DND-41 (cell line): ENCODE measurements at regions not wholly inside any gene's neighbourhood (a gene's known extent, or its start where the extent isn't known, plus 50 kb on each side); places are given as distances from the start of the nearest gene placed in this dataset.

ENCODE experiments used
- ATAC-seq: fragments of 200-7000 bp; cut with Tn5 transposase; 3 replicates; pipeline ENCODE4 v1.9.1; 2021; ENCODE audit warnings: low read depth; ENCODE audit not compliant: insufficient read depth
- DNase-seq: peaks from one replicate; pipeline ENCODE4 v3.0.0-alpha.2; 2020
- H2AFZ ChIP-seq: 2 replicates; pipeline ENCODE4 v1.6.0; 2012; ENCODE audit warnings: low read depth, low read length
- H3K27ac ChIP-seq: 2 replicates; pipeline ENCODE4 v1.5.1; 2012; ENCODE audit warnings: low read length, inconsistent platforms
- H3K27me3 ChIP-seq: fragments of 200-600 bp; sonication (generic); 2 replicates; pipeline ENCODE4 v1.6.0; 2012; ENCODE audit warnings: low read length, mild to moderate bottlenecking, inconsistent platforms; ENCODE audit not compliant: insufficient read depth, poor library complexity
- H3K36me3 ChIP-seq: 2 replicates; pipeline ENCODE4 v1.5.1; 2012; ENCODE audit warnings: low read length, inconsistent platforms; ENCODE audit not compliant: insufficient read depth
- H3K4me1 ChIP-seq: 2 replicates; pipeline ENCODE4 v1.5.1; 2012; ENCODE audit warnings: mild to moderate bottlenecking, low read length; ENCODE audit not compliant: insufficient read depth
- H3K4me2 ChIP-seq: 2 replicates; pipeline ENCODE4 v1.6.0; 2012; ENCODE audit warnings: mild to moderate bottlenecking, moderate library complexity, low read length, inconsistent platforms; ENCODE audit not compliant: insufficient read depth
- H3K4me3 ChIP-seq, 2 experiments: fragments of 200-600 bp in 1 of 2; shearing (Covaris generic) in 1 of 2; 2 replicates each; pipeline ENCODE4 v1.5.1; 2012 to 2016; ENCODE audit warnings: inconsistent platforms in 2 of 2, low read length in 2 of 2, mild to moderate bottlenecking in 2 of 2, low read depth in 1 of 2, moderate library complexity in 1 of 2
- H3K79me2 ChIP-seq: 2 replicates; pipeline ENCODE4 v1.6.0; 2012; ENCODE audit warnings: low read length, inconsistent platforms; ENCODE audit not compliant: insufficient read depth
- H3K9ac ChIP-seq: 2 replicates; pipeline ENCODE4 v1.6.0; 2012; ENCODE audit warnings: low read depth, mild to moderate bottlenecking, inconsistent platforms, low read length, moderate library complexity
- H3K9me3 ChIP-seq: 2 replicates; pipeline ENCODE4 v1.5.1; 2012; ENCODE audit warnings: low read length, moderate library complexity, mild to moderate bottlenecking, inconsistent platforms; ENCODE audit not compliant: insufficient read depth, severe bottlenecking
- H4K20me1 ChIP-seq: 2 replicates; pipeline ENCODE4 v1.6.0; 2012; ENCODE audit warnings: low read length; ENCODE audit not compliant: insufficient read depth
- CTCF ChIP-seq: IDR thresholded peaks from 2 replicates; pipeline ENCODE4 v1.5.1; 2012; ENCODE audit warnings: borderline replicate concordance, low read length, moderate library complexity, mild to moderate bottlenecking; ENCODE audit not compliant: poor library complexity, severe bottlenecking; ENCODE audit errors: extremely low read depth
- EZH2 ChIP-seq: IDR thresholded peaks from 3 replicates; pipeline ENCODE4 v1.6.1; 2012; ENCODE audit warnings: borderline replicate concordance, low read depth, mild to moderate bottlenecking, moderate library complexity, low read length, inconsistent platforms; ENCODE audit not compliant: severe bottlenecking

- Histone ChIP-seq H3K4me2 (no peak overlapping the region), H3K36me3 (no peaks in the 10 kb centered on the region), H3K79me2 (no peaks in the 10 kb centered on the region), H3K4me1 (no peaks in the 10 kb centered on the region), H2AFZ (no peak overlapping the region), H3K27me3 (no peaks in the 10 kb centered on the region), H3K27ac (no peak overlapping the region), H4K20me1 (no peaks in the 10 kb centered on the region), H3K9me3 (no peaks in the 10 kb centered on the region), H3K9ac (no peak overlapping the region), H3K4me3 (no peak overlapping the region)
- ATAC-seq (no peak), DNase-seq (no peak)
- TF ChIP-seq EZH2 (no peak), CTCF (no peak)
These were observed 412.0 kb downstream of the FOXO1 start for GRCh38 chr13:40254394-40254793.

DNA sequence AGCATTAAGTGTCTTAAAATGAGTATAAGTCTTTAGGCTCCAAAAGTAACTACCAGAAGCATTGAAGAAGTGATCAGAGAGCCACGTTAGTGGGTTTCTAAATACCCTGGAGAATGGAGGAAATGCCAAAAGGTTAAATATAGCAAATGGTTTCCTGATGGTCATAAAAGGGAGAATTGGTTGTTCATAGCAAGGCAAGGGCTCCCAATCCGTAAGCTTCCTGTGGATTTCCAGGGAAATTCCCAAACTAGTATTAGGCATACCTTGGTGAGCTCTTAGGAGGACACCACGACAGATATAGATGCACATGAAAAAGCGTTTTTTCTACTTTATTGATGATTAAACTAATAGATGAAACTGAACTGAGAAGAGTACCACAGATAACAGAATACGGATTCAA is 410.9 kb downstream of the FOXO1 start:
- Histone ChIP-seq H3K4me2 (no peak overlapping the region), H3K9me3 (no peaks in the 10 kb centered on the region), H3K4me3 (no peak overlapping the region), H2AFZ (no peak overlapping the region), H3K27me3 (no peaks in the 10 kb centered on the region), H3K79me2 (no peaks in the 10 kb centered on the region), H3K36me3 (no peaks in the 10 kb centered on the region), H3K4me1 (no peaks in the 10 kb centered on the region), H3K9ac (no peak overlapping the region), H4K20me1 (no peaks in the 10 kb centered on the region), H3K27ac (no peak overlapping the region)
- DNase-seq (no peak), ATAC-seq (no peak)
- TF ChIP-seq EZH2 (no peak), CTCF (no peak)

DNA sequence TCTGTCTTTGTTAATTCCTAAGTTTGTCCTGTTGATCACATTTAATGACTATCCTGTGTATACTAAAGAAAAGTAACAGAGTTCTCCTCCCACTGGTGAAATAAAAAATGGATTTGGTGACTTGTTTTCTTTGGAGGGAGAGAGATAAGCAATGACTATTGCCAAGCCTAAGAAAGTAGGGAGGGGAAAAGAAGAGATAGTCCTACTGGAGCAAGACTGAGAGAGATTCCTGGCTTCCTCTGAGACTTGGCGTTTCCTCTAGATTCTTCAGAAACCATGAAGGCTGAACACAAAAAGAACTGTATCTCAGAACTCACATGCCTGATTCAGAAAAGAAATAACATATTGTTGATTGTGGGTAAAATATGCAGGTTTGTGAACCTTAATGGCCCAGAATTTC is 406.5 kb downstream of the FOXO1 start:
- no peak for TF ChIP-seq CTCF
- no peak for TF ChIP-seq EZH2

GRCh38 chr13:40261336-40261735 is 405.1 kb downstream of the FOXO1 start:
- no peaks in the 10 kb centered on the region for H3K27me3 ChIP-seq
- no peak overlapping the region for H3K4me2 ChIP-seq
- H3K9me3 ChIP-seq: no peaks in the 10 kb centered on the region
- H3K79me2 ChIP-seq: no peaks in the 10 kb centered on the region
- ATAC-seq (no peak), DNase-seq (no peak)
- H3K27ac ChIP-seq: no peak overlapping the region
- no peak overlapping the region for H3K9ac ChIP-seq
- no peak for TF ChIP-seq EZH2
- no peak for TF ChIP-seq CTCF
- no peaks in the 10 kb centered on the region for H4K20me1 ChIP-seq
- no peaks in the 10 kb centered on the region for H3K36me3 ChIP-seq
- no peak overlapping the region for H2AFZ ChIP-seq
- no peaks in the 10 kb centered on the region for H3K4me1 ChIP-seq
- no peak overlapping the region for H3K4me3 ChIP-seq

More for the DNA sequence above, 406.5 kb downstream of the FOXO1 start:
- Histone ChIP-seq H3K4me2 (no peak overlapping the region), H4K20me1 (no peaks in the 10 kb centered on the region), H3K4me1 (no peaks in the 10 kb centered on the region), H3K36me3 (no peaks in the 10 kb centered on the region), H2AFZ (no peak overlapping the region), H3K4me3 (no peak overlapping the region), H3K27me3 (no peaks in the 10 kb centered on the region), H3K9ac (no peak overlapping the region), H3K9me3 (no peaks in the 10 kb centered on the region), H3K27ac (no peak overlapping the region), H3K79me2 (no peaks in the 10 kb centered on the region)
- ATAC-seq (no peak), DNase-seq (no peak)
